Testis (tissue), 2 donors: ENCODE measurements at regions not wholly inside any gene's neighbourhood (a gene's known extent, or its start where the extent isn't known, plus 50 kb on each side); places are given as distances from the start of the nearest gene placed in this dataset.

Experiments
- CTCF ChIP-seq, 3 experiments: fragments of 450-650 bp in 2 of 3; fragments of 200-600 bp in 1 of 3; sonication (generic) in 1 of 3; IDR thresholded peaks; one replicate each; pipeline ENCODE4 v1.5.1; 2016 to 2019; ENCODE audit warnings: antibody characterized with exemption in 3 of 3, mild to moderate bottlenecking in 2 of 3, moderate library complexity in 1 of 3
- POLR2A ChIP-seq: fragments of 450-650 bp; IDR thresholded peaks from one replicate; pipeline ENCODE4 v1.6.1; 2017; ENCODE audit warnings: antibody characterized with exemption, mild to moderate bottlenecking, moderate library complexity

DNA sequence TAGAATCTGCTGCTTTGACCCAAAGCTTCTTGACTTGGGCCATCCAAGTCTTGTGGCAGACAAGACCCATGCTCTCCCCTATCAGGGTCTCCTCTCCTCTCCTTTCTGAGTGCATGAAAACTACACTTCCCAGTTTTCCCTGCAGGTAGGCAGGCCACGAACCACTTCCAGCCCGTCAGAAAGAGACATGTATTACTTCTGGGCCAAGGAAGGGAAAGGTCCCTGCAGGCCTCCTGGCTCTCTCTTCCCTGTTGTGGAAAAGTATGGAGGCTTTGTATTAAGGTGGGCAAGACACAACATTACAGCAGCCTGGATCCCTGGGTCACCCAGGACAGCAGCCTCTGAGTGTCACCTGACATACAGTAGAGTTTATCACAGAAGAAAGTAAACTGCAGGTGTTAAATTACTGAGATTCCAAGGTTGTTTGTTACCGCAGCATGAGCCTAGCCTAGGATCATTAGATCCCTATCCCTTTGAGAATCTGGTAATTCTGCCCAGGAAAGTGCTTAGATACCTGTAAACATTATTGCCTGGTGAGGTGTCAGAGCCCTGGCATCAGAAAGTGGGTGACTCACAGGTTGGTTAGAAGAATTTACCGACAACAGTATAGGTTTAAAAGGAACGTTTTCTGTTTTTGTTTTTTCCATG, 717.3 kb downstream of the MATN1 start:
- TF ChIP-seq CTCF (IDR thresholded peaks at IDR 0.05) (no peak), POLR2A (no peak)
